ENCODE measurements at regions not wholly inside any gene's neighbourhood (a gene's known extent, or its start where the extent isn't known, plus 50 kb on each side); places are given as distances from the start of the nearest gene placed in this dataset.

DNA sequence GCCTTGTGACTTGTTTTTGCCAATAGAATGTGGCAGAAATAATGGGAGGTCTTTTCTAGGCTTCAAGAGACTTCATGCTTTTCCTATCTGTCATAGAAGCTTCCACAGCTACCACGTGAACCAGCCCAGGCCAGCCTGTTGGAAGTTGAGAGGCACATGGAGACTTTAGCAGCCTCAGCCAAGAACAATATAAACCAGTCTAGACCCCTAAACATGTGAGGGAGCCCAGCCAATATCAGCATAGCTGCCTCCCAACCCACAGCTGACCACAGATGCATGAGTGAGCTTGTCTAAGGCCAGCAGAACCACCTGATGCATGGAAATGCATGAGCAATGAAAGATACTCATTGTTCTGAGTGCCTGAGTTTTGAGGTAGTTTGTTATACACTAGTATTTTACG, 540.7 kb upstream of the BTBD3 start:
- no peak overlapping the region for H3K27ac Mint-ChIP-seq
- ChIA-PET POLR2A (no interaction called here), CTCF (no interaction called here)
- H3K27me3 Mint-ChIP-seq (ENCODE audit: low read depth): no peaks in the 10 kb centered on the region
- no peak for TF ChIP-seq NFYB (CRISPR knock-in tag; conservative IDR thresholded peaks at IDR 0.05; ENCODE audit: low read depth)
- TF ChIP-seq ZNF671 (CRISPR knock-in tag; IDR thresholded peaks at IDR 0.05): no peak
- TF ChIP-seq, protein P1, sequence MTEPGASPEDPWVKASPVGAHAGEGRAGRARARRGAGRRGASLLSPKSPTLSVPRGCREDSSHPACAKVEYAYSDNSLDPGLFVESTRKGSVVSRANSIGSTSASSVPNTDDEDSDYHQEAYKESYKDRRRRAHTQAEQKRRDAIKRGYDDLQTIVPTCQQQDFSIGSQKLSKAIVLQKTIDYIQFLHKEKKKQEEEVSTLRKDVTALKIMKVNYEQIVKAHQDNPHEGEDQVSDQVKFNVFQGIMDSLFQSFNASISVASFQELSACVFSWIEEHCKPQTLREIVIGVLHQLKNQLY (CRISPR knock-in tag; IDR thresholded peaks at IDR 0.05): no peak
- TF ChIP-seq TCF7 (CRISPR knock-in tag; IDR thresholded peaks at IDR 0.05; ENCODE audit: low read depth): no peak
- TF ChIP-seq FOXP1 (CRISPR knock-in tag; IDR thresholded peaks at IDR 0.05; ENCODE audit: borderline replicate concordance): no peak
- TF ChIP-seq ATF1 (CRISPR knock-in tag; IDR thresholded peaks at IDR 0.05): no peak
- no peak for TF ChIP-seq GRHL2 (CRISPR knock-in tag; IDR thresholded peaks at IDR 0.05; ENCODE audit: insufficient replicate concordance, severe bottlenecking)
- no peak for TF ChIP-seq NR2C2 (CRISPR knock-in tag; IDR thresholded peaks at IDR 0.05)
- no peak for TF ChIP-seq TEAD4 (CRISPR knock-in tag; IDR thresholded peaks at IDR 0.05)
- TF ChIP-seq KAT7 (CRISPR knock-in tag; IDR thresholded peaks at IDR 0.05; ENCODE audit: borderline replicate concordance): no peak
- peaks cover 15% of the 10 kb centered on the region for H3K36me3 Mint-ChIP-seq
- no peak for DNase-seq (ENCODE audit: low spot score)
- peaks cover 23% of the 10 kb centered on the region for H3K9me3 Mint-ChIP-seq
- no peak overlapping the region for H3K4me3 Mint-ChIP-seq
- peaks cover 45% of the 10 kb centered on the region for H3K4me1 Mint-ChIP-seq
- no peak for ATAC-seq

DNA sequence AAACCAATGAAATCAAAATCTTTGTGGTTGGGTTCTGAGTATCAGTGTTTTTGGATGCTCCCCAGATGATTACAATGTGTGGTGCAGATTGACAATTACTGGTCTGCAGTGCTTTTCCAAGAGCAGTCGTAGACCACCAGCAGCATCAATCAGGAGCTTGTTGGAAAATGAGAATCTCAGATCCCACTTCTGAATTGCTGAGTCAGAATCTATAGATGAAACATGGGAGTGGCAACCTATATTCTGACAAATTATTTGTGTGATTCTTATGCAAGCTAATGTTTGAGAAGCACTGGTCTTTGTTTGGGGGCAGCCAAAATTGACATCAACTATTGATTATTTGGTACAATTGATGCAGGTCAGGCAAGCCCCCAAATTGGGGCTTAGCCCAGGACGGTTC, 539.9 kb upstream of the BTBD3 start:
- DNase-seq (ENCODE audit: low spot score) (no peak), ATAC-seq (no peak)
- ChIA-PET POLR2A (no interaction called here), CTCF (no interaction called here)
- Mint-ChIP-seq H3K27ac (no peak overlapping the region), H3K4me3 (no peak overlapping the region), H3K36me3 (peaks cover 22% of the 10 kb centered on the region), H3K4me1 (peaks cover 43% of the 10 kb centered on the region), H3K27me3 (ENCODE audit: low read depth) (no peaks in the 10 kb centered on the region), H3K9me3 (peaks cover 29% of the 10 kb centered on the region)
- TF ChIP-seq EMX1 (CRISPR knock-in tag; IDR thresholded peaks at IDR 0.05) (no peak), ESRRA (CRISPR knock-in tag; IDR thresholded peaks at IDR 0.05; ENCODE audit: borderline replicate concordance) (no peak), SP1 (CRISPR knock-in tag; conservative IDR thresholded peaks at IDR 0.05) (no peak), ZNF263 (CRISPR knock-in tag; IDR thresholded peaks at IDR 0.05; ENCODE audit: low read depth) (no peak), IRF2 (CRISPR knock-in tag; IDR thresholded peaks at IDR 0.05; ENCODE audit: borderline replicate concordance, low read depth) (no peak), CBFB (CRISPR knock-in tag; IDR thresholded peaks at IDR 0.05; ENCODE audit: low read depth) (no peak), SOX15 (CRISPR knock-in tag; IDR thresholded peaks at IDR 0.05) (no peak), ZNF219 (CRISPR knock-in tag; IDR thresholded peaks at IDR 0.05; ENCODE audit: borderline replicate concordance) (no peak), ZBTB21 (CRISPR knock-in tag; IDR thresholded peaks at IDR 0.05; ENCODE audit: borderline replicate concordance) (no peak)
- TF ChIP-seq, protein P2, sequence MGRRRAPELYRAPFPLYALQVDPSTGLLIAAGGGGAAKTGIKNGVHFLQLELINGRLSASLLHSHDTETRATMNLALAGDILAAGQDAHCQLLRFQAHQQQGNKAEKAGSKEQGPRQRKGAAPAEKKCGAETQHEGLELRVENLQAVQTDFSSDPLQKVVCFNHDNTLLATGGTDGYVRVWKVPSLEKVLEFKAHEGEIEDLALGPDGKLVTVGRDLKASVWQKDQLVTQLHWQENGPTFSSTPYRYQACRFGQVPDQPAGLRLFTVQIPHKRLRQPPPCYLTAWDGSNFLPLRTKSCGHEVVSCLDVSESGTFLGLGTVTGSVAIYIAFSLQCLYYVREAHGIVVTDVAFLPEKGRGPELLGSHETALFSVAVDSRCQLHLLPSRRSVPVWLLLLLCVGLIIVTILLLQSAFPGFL (CRISPR knock-in tag; IDR thresholded peaks at IDR 0.05; ENCODE audit: borderline replicate concordance): no peak
- TF ChIP-seq, protein P3, sequence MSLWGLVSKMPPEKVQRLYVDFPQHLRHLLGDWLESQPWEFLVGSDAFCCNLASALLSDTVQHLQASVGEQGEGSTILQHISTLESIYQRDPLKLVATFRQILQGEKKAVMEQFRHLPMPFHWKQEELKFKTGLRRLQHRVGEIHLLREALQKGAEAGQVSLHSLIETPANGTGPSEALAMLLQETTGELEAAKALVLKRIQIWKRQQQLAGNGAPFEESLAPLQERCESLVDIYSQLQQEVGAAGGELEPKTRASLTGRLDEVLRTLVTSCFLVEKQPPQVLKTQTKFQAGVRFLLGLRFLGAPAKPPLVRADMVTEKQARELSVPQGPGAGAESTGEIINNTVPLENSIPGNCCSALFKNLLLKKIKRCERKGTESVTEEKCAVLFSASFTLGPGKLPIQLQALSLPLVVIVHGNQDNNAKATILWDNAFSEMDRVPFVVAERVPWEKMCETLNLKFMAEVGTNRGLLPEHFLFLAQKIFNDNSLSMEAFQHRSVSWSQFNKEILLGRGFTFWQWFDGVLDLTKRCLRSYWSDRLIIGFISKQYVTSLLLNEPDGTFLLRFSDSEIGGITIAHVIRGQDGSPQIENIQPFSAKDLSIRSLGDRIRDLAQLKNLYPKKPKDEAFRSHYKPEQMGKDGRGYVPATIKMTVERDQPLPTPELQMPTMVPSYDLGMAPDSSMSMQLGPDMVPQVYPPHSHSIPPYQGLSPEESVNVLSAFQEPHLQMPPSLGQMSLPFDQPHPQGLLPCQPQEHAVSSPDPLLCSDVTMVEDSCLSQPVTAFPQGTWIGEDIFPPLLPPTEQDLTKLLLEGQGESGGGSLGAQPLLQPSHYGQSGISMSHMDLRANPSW (CRISPR knock-in tag; conservative IDR thresholded peaks at IDR 0.05; ENCODE audit: low read depth): no peak
- TF ChIP-seq, protein P4, sequence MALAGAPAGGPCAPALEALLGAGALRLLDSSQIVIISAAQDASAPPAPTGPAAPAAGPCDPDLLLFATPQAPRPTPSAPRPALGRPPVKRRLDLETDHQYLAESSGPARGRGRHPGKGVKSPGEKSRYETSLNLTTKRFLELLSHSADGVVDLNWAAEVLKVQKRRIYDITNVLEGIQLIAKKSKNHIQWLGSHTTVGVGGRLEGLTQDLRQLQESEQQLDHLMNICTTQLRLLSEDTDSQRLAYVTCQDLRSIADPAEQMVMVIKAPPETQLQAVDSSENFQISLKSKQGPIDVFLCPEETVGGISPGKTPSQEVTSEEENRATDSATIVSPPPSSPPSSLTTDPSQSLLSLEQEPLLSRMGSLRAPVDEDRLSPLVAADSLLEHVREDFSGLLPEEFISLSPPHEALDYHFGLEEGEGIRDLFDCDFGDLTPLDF (CRISPR knock-in tag; IDR thresholded peaks at IDR 0.05): no peak
